ENCODE measurements at regions not wholly inside any gene's neighbourhood (a gene's known extent, or its start where the extent isn't known, plus 50 kb on each side); places are given as distances from the start of the nearest gene placed in this dataset.

DNA sequence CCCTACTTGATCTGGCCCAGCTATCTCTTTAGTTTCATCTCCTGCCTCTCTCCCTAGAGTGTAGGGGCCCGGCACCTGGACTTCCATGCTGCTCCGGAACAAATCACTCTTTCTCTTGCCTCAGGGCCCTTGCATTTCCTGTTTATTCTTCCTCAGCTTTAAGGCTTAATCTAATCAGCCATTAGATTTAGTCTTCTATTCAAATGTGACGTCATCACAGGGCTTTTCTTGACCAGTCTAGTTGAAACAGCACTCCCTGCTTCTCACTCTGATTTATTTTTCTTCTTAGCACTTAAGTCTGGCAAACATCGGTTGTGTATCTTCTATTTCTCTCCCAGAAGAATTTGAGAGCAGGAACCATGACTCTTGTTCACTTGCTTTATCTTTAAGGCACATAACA lies 564.1 kb downstream of the EFNB2 start:
- Histone ChIP-seq H3K9me2 (ENCODE audit: insufficient read depth) (0 out of 2 replicates have a peak, but pooled peaks cover 2% of the 10 kb centered on the region), H3K4me1 (ENCODE audit: insufficient read depth) (peaks cover 14% of the 10 kb centered on the region), H3K27me3 (ENCODE audit: insufficient read depth) (no peaks in the 10 kb centered on the region), H3K36me3 (ENCODE audit: insufficient read depth) (no peaks in the 10 kb centered on the region), H3K27ac (ENCODE audit: low read depth) (no peak overlapping the region), H3F3A (replicated peaks; ENCODE audit: low read depth) (no peaks in the 10 kb centered on the region), H3K79me2 (replicated peaks; ENCODE audit: insufficient read depth) (no peaks in the 10 kb centered on the region), H3K4me2 (0 out of 2 replicates have a peak overlapping the region, but pooled peaks have one; percentile 0), H2AFZ (no peak overlapping the region), H4K20me1 (replicated peaks; ENCODE audit: insufficient read depth) (no peaks in the 10 kb centered on the region), H3K4me3 (no peak overlapping the region)
- Mint-ChIP-seq H3K9me3 (no peaks in the 10 kb centered on the region), H3K27ac (no peak overlapping the region), H3K36me3 (ENCODE audit: low read depth) (no peaks in the 10 kb centered on the region; the same call in 2 of the 3 replicates), H3K4me3 (no peak overlapping the region), H3K27me3 (ENCODE audit: insufficient read depth, low read depth, poor library complexity) (peaks cover 2% of the 10 kb centered on the region), H3K4me1 (peaks cover 14% of the 10 kb centered on the region)
- ATAC-seq (no peak), DNase-seq (ENCODE audit: low spot score) (no peak)
- TF ChIP-seq NANOG (IDR thresholded peaks at IDR 0.05; ENCODE audit: borderline replicate concordance) (no peak), POLR2AphosphoS5 (IDR thresholded peaks at IDR 0.05; ENCODE audit: low read depth) (no peak), ZNF331 (CRISPR knock-in tag; IDR thresholded peaks at IDR 0.05; ENCODE audit: low read depth) (no peak), EZH2phosphoT487 (IDR thresholded peaks at IDR 0.05; ENCODE audit: unreplicated experiment) (no peak), ZNF114 (CRISPR knock-in tag; IDR thresholded peaks at IDR 0.05) (no peak), EZH2 (IDR thresholded peaks at IDR 0.05; ENCODE audit: low read depth, unreplicated experiment) (no peak), STAT1 (IDR thresholded peaks at IDR 0.05; ENCODE audit: unreplicated experiment) (no peak), CTCF (conservative IDR thresholded peaks at IDR 0.05; ENCODE audit: low read depth in 2 of 2) (no peak), CREB1 (CRISPR knock-in tag; IDR thresholded peaks at IDR 0.05; ENCODE audit: low read depth) (no peak), JUNB (IDR thresholded peaks at IDR 0.05; ENCODE audit: unreplicated experiment) (no peak)
- TF ChIP-seq, protein P1, sequence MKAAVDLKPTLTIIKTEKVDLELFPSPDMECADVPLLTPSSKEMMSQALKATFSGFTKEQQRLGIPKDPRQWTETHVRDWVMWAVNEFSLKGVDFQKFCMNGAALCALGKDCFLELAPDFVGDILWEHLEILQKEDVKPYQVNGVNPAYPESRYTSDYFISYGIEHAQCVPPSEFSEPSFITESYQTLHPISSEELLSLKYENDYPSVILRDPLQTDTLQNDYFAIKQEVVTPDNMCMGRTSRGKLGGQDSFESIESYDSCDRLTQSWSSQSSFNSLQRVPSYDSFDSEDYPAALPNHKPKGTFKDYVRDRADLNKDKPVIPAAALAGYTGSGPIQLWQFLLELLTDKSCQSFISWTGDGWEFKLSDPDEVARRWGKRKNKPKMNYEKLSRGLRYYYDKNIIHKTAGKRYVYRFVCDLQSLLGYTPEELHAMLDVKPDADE (IDR thresholded peaks at IDR 0.05): no peak
- TF ChIP-seq, protein P2, sequence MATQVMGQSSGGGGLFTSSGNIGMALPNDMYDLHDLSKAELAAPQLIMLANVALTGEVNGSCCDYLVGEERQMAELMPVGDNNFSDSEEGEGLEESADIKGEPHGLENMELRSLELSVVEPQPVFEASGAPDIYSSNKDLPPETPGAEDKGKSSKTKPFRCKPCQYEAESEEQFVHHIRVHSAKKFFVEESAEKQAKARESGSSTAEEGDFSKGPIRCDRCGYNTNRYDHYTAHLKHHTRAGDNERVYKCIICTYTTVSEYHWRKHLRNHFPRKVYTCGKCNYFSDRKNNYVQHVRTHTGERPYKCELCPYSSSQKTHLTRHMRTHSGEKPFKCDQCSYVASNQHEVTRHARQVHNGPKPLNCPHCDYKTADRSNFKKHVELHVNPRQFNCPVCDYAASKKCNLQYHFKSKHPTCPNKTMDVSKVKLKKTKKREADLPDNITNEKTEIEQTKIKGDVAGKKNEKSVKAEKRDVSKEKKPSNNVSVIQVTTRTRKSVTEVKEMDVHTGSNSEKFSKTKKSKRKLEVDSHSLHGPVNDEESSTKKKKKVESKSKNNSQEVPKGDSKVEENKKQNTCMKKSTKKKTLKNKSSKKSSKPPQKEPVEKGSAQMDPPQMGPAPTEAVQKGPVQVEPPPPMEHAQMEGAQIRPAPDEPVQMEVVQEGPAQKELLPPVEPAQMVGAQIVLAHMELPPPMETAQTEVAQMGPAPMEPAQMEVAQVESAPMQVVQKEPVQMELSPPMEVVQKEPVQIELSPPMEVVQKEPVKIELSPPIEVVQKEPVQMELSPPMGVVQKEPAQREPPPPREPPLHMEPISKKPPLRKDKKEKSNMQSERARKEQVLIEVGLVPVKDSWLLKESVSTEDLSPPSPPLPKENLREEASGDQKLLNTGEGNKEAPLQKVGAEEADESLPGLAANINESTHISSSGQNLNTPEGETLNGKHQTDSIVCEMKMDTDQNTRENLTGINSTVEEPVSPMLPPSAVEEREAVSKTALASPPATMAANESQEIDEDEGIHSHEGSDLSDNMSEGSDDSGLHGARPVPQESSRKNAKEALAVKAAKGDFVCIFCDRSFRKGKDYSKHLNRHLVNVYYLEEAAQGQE (IDR thresholded peaks at IDR 0.05; ENCODE audit: unreplicated experiment): no peak
- TF ChIP-seq, protein P3, sequence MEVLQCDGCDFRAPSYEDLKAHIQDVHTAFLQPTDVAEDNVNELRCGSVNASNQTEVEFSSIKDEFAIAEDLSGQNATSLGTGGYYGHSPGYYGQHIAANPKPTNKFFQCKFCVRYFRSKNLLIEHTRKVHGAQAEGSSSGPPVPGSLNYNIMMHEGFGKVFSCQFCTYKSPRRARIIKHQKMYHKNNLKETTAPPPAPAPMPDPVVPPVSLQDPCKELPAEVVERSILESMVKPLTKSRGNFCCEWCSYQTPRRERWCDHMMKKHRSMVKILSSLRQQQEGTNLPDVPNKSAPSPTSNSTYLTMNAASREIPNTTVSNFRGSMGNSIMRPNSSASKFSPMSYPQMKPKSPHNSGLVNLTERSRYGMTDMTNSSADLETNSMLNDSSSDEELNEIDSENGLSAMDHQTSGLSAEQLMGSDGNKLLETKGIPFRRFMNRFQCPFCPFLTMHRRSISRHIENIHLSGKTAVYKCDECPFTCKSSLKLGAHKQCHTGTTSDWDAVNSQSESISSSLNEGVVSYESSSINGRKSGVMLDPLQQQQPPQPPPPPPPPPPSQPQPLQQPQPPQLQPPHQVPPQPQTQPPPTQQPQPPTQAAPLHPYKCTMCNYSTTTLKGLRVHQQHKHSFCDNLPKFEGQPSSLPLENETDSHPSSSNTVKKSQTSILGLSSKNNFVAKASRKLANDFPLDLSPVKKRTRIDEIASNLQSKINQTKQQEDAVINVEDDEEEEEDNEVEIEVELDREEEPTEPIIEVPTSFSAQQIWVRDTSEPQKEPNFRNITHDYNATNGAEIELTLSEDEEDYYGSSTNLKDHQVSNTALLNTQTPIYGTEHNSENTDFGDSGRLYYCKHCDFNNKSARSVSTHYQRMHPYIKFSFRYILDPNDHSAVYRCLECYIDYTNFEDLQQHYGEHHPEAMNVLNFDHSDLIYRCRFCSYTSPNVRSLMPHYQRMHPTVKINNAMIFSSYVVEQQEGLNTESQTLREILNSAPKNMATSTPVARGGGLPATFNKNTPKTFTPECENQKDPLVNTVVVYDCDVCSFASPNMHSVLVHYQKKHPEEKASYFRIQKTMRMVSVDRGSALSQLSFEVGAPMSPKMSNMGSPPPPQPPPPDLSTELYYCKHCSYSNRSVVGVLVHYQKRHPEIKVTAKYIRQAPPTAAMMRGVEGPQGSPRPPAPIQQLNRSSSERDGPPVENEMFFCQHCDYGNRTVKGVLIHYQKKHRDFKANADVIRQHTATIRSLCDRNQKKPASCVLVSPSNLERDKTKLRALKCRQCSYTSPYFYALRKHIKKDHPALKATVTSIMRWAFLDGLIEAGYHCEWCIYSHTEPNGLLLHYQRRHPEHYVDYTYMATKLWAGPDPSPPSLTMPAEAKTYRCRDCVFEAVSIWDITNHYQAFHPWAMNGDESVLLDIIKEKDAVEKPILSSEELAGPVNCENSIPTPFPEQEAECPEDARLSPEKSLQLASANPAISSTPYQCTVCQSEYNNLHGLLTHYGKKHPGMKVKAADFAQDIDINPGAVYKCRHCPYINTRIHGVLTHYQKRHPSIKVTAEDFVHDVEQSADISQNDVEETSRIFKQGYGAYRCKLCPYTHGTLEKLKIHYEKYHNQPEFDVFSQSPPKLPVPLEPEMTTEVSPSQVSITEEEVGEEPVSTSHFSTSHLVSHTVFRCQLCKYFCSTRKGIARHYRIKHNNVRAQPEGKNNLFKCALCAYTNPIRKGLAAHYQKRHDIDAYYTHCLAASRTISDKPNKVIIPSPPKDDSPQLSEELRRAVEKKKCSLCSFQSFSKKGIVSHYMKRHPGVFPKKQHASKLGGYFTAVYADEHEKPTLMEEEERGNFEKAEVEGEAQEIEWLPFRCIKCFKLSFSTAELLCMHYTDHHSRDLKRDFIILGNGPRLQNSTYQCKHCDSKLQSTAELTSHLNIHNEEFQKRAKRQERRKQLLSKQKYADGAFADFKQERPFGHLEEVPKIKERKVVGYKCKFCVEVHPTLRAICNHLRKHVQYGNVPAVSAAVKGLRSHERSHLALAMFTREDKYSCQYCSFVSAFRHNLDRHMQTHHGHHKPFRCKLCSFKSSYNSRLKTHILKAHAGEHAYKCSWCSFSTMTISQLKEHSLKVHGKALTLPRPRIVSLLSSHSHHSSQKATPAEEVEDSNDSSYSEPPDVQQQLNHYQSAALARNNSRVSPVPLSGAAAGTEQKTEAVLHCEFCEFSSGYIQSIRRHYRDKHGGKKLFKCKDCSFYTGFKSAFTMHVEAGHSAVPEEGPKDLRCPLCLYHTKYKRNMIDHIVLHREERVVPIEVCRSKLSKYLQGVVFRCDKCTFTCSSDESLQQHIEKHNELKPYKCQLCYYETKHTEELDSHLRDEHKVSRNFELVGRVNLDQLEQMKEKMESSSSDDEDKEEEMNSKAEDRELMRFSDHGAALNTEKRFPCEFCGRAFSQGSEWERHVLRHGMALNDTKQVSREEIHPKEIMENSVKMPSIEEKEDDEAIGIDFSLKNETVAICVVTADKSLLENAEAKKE (CRISPR knock-in tag; IDR thresholded peaks at IDR 0.05): no peak

All from GM23338 (cell line).